GM12878 (cell line): ENCODE measurements at regions not wholly inside any gene's neighbourhood (a gene's known extent, or its start where the extent isn't known, plus 50 kb on each side); places are given as distances from the start of the nearest gene placed in this dataset.

ENCODE experiments used
- ATAC-seq: fragments of 200-7000 bp; cut with Tn5 transposase; 3 replicates; pipeline ENCODE4 v1.9.1; 2020; ENCODE audit warnings: mild to moderate bottlenecking, moderate library complexity
- BruUV-seq: library from RNA; stranded (reverse); fragments of 400-500 nt; replicated peaks from 2 replicates; lab custom pipeline; 2021; lab: Mats Ljungman, UMichigan
- CTCF ChIA-PET: fragments of 300-600 bp; sonication (Branson Sonifier 250); formaldehyde crosslinking; extraction: SDS; loops from one replicate; lab custom pipeline; 2021; ENCODE audit warnings: inconsistent platforms; lab: Yijun Ruan, JAX
- POLR2A ChIA-PET: fragments of 350-600 bp; formaldehyde crosslinking; extraction: SDS; loops from one replicate; lab custom pipeline; 2021; ENCODE audit warnings: inconsistent platforms; lab: Charles Lee
- RAD21 ChIA-PET: fragments of 300-600 bp; sonication (Branson Sonifier 250); formaldehyde crosslinking; loops from one replicate; lab custom pipeline; 2023; ENCODE audit warnings: antibody characterized with exemption; ENCODE audit not compliant: unreplicated experiment; lab: Charles Lee
- SMC1A ChIA-PET: fragments of 300-600 bp; sonication (Branson Sonifier 250); formaldehyde crosslinking; loops from one replicate; lab custom pipeline; 2023; ENCODE audit not compliant: unreplicated experiment, uncharacterized antibody; lab: Charles Lee
- DNase-seq: peaks from one replicate; pipeline ENCODE4 v3.0.0-alpha.2; 2011; ENCODE audit warnings: low read depth, low spot score
- FAIRE-seq: peaks from 3 replicates; lab custom pipeline; 2011; peaks lifted over from hg19 to GRCh38; lab: Jason Lieb, UNC
- H2AFZ ChIP-seq: 2 replicates; pipeline ENCODE4 v1.6.0; 2011; ENCODE audit warnings: low read depth, low read length, control low read depth; ENCODE audit not compliant: control insufficient read depth
- H3K27ac ChIP-seq: 2 replicates; pipeline ENCODE4 v1.5.1; 2011; ENCODE audit warnings: control low read depth; ENCODE audit not compliant: control insufficient read depth, insufficient read depth
- H3K27me3 ChIP-seq, 2 experiments: replicated peaks in 1 of 2; 2 replicates each; pipeline versions ENCODE4 v1.6.0 to v1.6.1; 2011; ENCODE audit warnings: low read length in 1 of 2; ENCODE audit not compliant: control insufficient read depth in 2 of 2, insufficient read depth in 2 of 2
- H3K36me3 ChIP-seq, 2 experiments: 2 replicates each; pipeline ENCODE4 v1.5.1; 2011; ENCODE audit warnings: low read length in 1 of 2; ENCODE audit not compliant: control insufficient read depth in 2 of 2, insufficient read depth in 2 of 2
- H3K4me1 ChIP-seq: 2 replicates; pipeline ENCODE4 v1.6.1; 2011; ENCODE audit warnings: mild to moderate bottlenecking, low read length, moderate library complexity, mixed read lengths; ENCODE audit not compliant: control insufficient read depth, insufficient read depth
- H3K4me2 ChIP-seq: 2 replicates; pipeline ENCODE4 v1.6.0; 2011; ENCODE audit warnings: control low read depth; ENCODE audit not compliant: control insufficient read depth, insufficient read depth
- H3K4me3 ChIP-seq: fragments of 200-600 bp; sonication (generic); 2 replicates; pipeline ENCODE4 v1.5.1; 2016
- H3K79me2 ChIP-seq: 2 replicates; pipeline ENCODE4 v1.6.0; 2011; ENCODE audit warnings: low read length; ENCODE audit not compliant: control insufficient read depth, insufficient read depth
- H3K9ac ChIP-seq: 2 replicates; pipeline ENCODE4 v1.8.0; 2011; ENCODE audit warnings: low read length, control low read depth, mixed read lengths; ENCODE audit not compliant: control insufficient read depth, insufficient read depth
- H3K9me3 ChIP-seq: replicated peaks from 3 replicates; pipeline ENCODE4 v1.5.1; 2011; ENCODE audit warnings: mild to moderate bottlenecking, low read length; ENCODE audit not compliant: control insufficient read depth, insufficient read depth
- H4K20me1 ChIP-seq: 2 replicates; pipeline ENCODE4 v1.6.0; 2011; ENCODE audit not compliant: control insufficient read depth, insufficient read depth
- ATF3 ChIP-seq: IDR thresholded peaks from 2 replicates; pipeline ENCODE4 v1.6.1; 2011; ENCODE audit warnings: low read depth, mild to moderate bottlenecking, low read length, moderate library complexity, borderline replicate concordance; ENCODE audit errors: extremely low read depth
- BCL11A ChIP-seq: IDR thresholded peaks from 2 replicates; pipeline ENCODE4 v1.6.1; 2011; ENCODE audit warnings: low read depth, low read length
- ELK1 ChIP-seq: IDR thresholded peaks from 2 replicates; pipeline ENCODE4 v1.6.1; 2012; ENCODE audit warnings: low read depth, low read length, improper control_type of control experiment
- FOXK2 ChIP-seq: fragments of 450-650 bp; IDR thresholded peaks from 2 replicates; pipeline ENCODE4 v1.6.1; 2017; ENCODE audit warnings: mild to moderate bottlenecking, moderate library complexity
- SMAD5 ChIP-seq: IDR thresholded peaks from 2 replicates; pipeline ENCODE4 v1.6.1; 2016; ENCODE audit warnings: antibody characterized with exemption, low read depth
- SREBF2 ChIP-seq: IDR thresholded peaks from 2 replicates; pipeline ENCODE4 v1.6.1; 2012; ENCODE audit warnings: mild to moderate bottlenecking, low read length
- YBX1 ChIP-seq: fragments of 450-650 bp; IDR thresholded peaks from 2 replicates; pipeline ENCODE4 v1.6.1; 2016; ENCODE audit warnings: antibody characterized with exemption
- ZBTB33 ChIP-seq: fragments of 450-650 bp; IDR thresholded peaks from 2 replicates; pipeline ENCODE4 v1.6.1; 2017; ENCODE audit warnings: mild to moderate bottlenecking
- WGBS: methylation state at CpG from one replicate; pipeline ENCODE4 v1.1.6; 2016; ENCODE audit warnings: low lambda C conversion rate; ENCODE audit not compliant: insufficient replicate concordance, insufficient coverage; ENCODE audit errors: missing lambda C conversion rate; 5-methylcytosine and 5-hydroxymethylcytosine counted together
- in situ Hi-C: fragments of 300-500 bp; cut with MboI; formaldehyde crosslinking; loops from 9 replicates; pipeline ENCODE4 v1.14.3; 2018; ENCODE audit warnings: mixed read lengths
- intact Hi-C: fragments of 100-400 bp; cut with micrococcal nuclease; formaldehyde crosslinking; loops from one replicate; pipeline ENCODE4 v1.14.2; 2022; ENCODE audit not compliant: unreplicated experiment

- TF ChIP-seq ELK1, result no peak
- TF ChIP-seq FOXK2, result no peak
- no peak for TF ChIP-seq SREBF2
- TF ChIP-seq ATF3, result no peak
- no peak for TF ChIP-seq ZBTB33
- no peak for TF ChIP-seq YBX1
Observed at GRCh38 chr10:2202401-2202800, 465.1 kb upstream of the ADARB2 start (continued).

- RAD21 ChIA-PET, result no interaction called here
- H3K27me3 ChIP-seq, result no peaks in the 10 kb centered on the region
- BruUV-seq, result no TSS peak
- H3K4me2 ChIP-seq, result no peak overlapping the region
- intact Hi-C loops, result no loop called here
- SMC1A ChIA-PET, result no interaction called here
- H3K9ac ChIP-seq, result no peak overlapping the region
- in situ Hi-C loops, result no loop called here
- H4K20me1 ChIP-seq, result no peaks in the 10 kb centered on the region
- no peaks in the 10 kb centered on the region for H3K9me3 ChIP-seq
- POLR2A ChIA-PET, result no interaction called here
- CTCF ChIA-PET, result no interaction called here
- no peak overlapping the region for H3K27ac ChIP-seq
- no peak for TF ChIP-seq BCL11A
- no peak for TF ChIP-seq SMAD5
- TF ChIP-seq, all 136 proteins: peak for 0
- no peak overlapping the region for H2AFZ ChIP-seq
- ATAC-seq, result no peak
- 48% methylated on average over 6 of the region's 6 CpGs for WGBS
- H3K4me1 ChIP-seq, result no peaks in the 10 kb centered on the region
- FAIRE-seq, result no peak
- H3K79me2 ChIP-seq, result no peaks in the 10 kb centered on the region
- H3K36me3 ChIP-seq, result no peaks in the 10 kb centered on the region
- DNase-seq, result no peak
- no peak overlapping the region for H3K4me3 ChIP-seq
Observed at GRCh38 chr10:2201534-2202099, 464.3 kb upstream of the ADARB2 start.
